ENCODE measurements at regions not wholly inside any gene's neighbourhood (a gene's known extent, or its start where the extent isn't known, plus 50 kb on each side); places are given as distances from the start of the nearest gene placed in this dataset.

DNA sequence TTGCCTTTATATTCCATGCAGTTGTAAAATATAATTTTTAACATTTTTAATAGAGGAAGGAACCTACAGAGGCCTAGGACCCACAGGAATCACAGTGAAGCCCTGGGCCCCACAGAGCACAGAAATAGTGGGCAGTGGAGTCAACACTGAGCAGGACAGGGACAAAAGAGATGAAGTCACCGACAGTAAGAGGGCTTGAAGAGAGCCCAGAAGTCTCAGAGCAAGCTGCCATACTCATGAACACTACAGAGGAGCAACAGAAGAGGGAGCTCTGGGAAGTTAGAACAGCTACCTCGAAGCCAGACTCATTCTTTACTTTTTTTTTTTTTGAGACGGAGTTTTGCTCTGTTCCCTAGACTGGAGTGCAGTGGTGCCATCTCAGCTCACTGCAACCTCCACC lies 149.3 kb upstream of the TENM3 start:
- Histone ChIP-seq H3K9me3 (peaks cover 0 to 6% of the 10 kb centered on the region in 2 donors), H3K4me1 (no peaks in the 10 kb centered on the region)

DNA sequence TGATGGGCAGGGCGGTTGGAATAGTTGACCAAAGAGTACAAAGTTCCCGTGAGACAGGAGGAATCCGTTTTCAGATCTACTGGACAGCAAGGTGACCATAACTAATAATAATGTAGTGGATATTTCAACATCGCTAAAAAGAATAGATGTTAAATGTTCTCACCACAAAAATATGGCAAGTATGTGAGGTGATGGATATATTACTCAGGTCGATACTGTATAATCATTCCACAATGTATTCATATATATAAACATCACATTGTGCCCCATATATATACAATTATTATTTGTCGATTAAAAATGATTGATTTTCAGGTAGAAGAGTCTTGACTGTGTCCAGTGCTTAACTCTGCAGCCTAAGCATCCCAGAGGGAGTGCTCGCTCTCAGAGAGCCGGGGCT lies 141.6 kb upstream of the TENM3 start:
- no peak for ATAC-seq
- Histone ChIP-seq H3K9me3 (peaks cover 0 to 9% of the 10 kb centered on the region in 2 donors), H3K4me3 (no peak overlapping the region), H3K4me1 (no peaks in the 10 kb centered on the region), H3K36me3 (no peaks in the 10 kb centered on the region), H3K27me3 (no peaks in the 10 kb centered on the region), H3K27ac (no peak overlapping the region)
- no peak for TF ChIP-seq CTCF (IDR thresholded peaks at IDR 0.05)
- intact Hi-C loops (cut with DNase I) = no loop called here
- no peak for DNase-seq

More for the DNA sequence above, 149.3 kb upstream of the TENM3 start:
- Histone ChIP-seq H3K27ac (no peak overlapping the region), H3K36me3 (no peaks in the 10 kb centered on the region), H3K4me3 (no peak overlapping the region), H3K27me3 (no peaks in the 10 kb centered on the region)
- DNase-seq = no peak
- no peak for ATAC-seq
- intact Hi-C loops (cut with DNase I) = no loop called here
- TF ChIP-seq CTCF (IDR thresholded peaks at IDR 0.05) = no peak

GRCh38 chr4:182102576-182102975 lies 140.6 kb upstream of the TENM3 start:
- Histone ChIP-seq H3K9me3 (peaks cover 0 to 9% of the 10 kb centered on the region in 2 donors), H3K27me3 (no peaks in the 10 kb centered on the region), H3K36me3 (no peaks in the 10 kb centered on the region), H3K4me3 (no peak overlapping the region), H3K4me1 (no peaks in the 10 kb centered on the region), H3K27ac (no peak overlapping the region)
- ATAC-seq = no peak
- DNase-seq = no peak
- intact Hi-C loops (cut with DNase I) = no loop called here
- TF ChIP-seq CTCF (IDR thresholded peaks at IDR 0.05) = no peak

DNA sequence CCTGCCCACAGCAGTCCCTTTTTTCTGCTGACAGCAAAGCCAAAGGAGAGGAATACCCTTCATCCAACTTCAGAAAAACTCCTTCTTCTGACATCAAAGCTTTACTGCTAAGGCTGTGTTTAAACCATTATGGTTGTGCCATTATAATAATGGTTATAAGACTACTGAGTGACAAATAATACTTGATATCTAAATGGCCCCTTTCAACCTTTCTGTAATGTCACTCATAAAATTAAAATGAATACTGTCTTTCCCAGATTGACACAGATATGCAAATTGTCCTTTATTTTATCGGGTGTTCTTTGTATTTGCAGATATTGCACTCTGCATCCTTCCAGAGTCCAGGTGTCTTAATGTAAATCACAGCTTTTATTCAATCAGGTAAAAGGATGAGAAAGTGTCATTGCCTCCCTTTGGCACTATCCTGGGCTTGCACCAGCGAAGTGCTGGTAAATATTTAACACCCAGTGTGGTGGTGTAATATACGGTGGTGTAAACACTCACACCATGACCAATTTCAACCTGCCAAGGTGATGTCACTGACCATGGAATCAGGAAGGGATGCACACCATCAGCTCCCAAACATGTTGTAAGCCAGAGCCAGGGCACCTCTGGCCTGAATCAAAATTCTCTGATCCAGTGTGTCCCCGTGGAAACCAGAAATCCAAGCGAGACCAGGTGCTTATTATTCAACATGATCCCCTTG lies 139.4 kb upstream of the TENM3 start:
- H3K4me3 ChIP-seq = no peak overlapping the region
- no peak overlapping the region for H3K27ac ChIP-seq
- H3K36me3 ChIP-seq = no peaks in the 10 kb centered on the region
- DNase-seq (no peak), ATAC-seq (no peak)
- no peaks in the 10 kb centered on the region for H3K27me3 ChIP-seq
- TF ChIP-seq CTCF (IDR thresholded peaks at IDR 0.05) = no peak
- no peaks in the 10 kb centered on the region for H3K4me1 ChIP-seq
- intact Hi-C loops (cut with DNase I) = no loop called here
- peaks cover 0 to 3% of the 10 kb centered on the region in 2 donors for H3K9me3 ChIP-seq

DNA sequence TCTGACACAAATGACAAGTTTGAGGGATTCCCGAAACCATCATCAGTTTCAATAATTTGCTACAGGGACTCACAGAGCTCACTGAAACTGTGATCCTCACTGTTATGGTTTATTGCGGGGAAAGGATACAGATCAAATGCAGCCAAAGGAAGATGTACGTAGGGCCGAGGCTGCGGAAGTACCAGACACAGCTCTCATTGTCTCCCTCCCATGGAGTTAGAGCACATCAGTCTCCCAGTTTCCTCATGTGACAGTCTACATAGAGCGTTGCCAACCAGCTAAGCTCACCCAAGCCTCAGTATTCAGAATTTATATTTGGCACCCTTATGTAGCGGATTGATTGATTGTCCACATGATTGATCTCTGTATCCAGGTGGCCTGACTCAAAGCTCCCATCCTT lies 137.8 kb upstream of the TENM3 start:
- Histone ChIP-seq H3K36me3 (no peaks in the 10 kb centered on the region), H3K9me3 (no peaks in the 10 kb centered on the region), H3K27ac (no peak overlapping the region), H3K27me3 (no peaks in the 10 kb centered on the region), H3K4me1 (no peaks in the 10 kb centered on the region), H3K4me3 (no peak overlapping the region)
- intact Hi-C loops (cut with DNase I) = no loop called here
- ATAC-seq (no peak), DNase-seq (no peak)
- no peak for TF ChIP-seq CTCF (IDR thresholded peaks at IDR 0.05)
